SU-DHL-6 (cell line): ENCODE measurements at regions not wholly inside any gene's neighbourhood (a gene's known extent, or its start where the extent isn't known, plus 50 kb on each side); places are given as distances from the start of the nearest gene placed in this dataset.

Source experiments
- H2AFZ ChIP-seq: fragments of 200-600 bp; sonication (generic); 2 replicates; pipeline ENCODE4 v1.6.1; 2014; ENCODE audit warnings: low read depth, mild to moderate bottlenecking, moderate library complexity, mixed read lengths, antibody characterized with exemption, low read length; ENCODE audit not compliant: severe bottlenecking
- H3F3A ChIP-seq: fragments of 200-600 bp; shearing (Covaris generic); 2 replicates; pipeline ENCODE4 v1.6.0; 2016; ENCODE audit warnings: antibody characterized with exemption, mild to moderate bottlenecking; ENCODE audit not compliant: insufficient read depth
- H3K27ac ChIP-seq: fragments of 200-600 bp; sonication (generic); 2 replicates; pipeline ENCODE4 v1.5.1; 2016; ENCODE audit warnings: low read depth, mild to moderate bottlenecking, low read length, moderate library complexity, mixed read lengths
- H3K27me3 ChIP-seq: fragments of 200-600 bp; sonication (generic), shearing (Covaris generic); 2 replicates; pipeline ENCODE4 v1.6.0; 2014; ENCODE audit warnings: mild to moderate bottlenecking, low read length
- H3K36me3 ChIP-seq: fragments of 200-600 bp; sonication (generic); 2 replicates; pipeline ENCODE4 v1.6.1; 2014; ENCODE audit warnings: mild to moderate bottlenecking, low read length, mixed read lengths
- H3K4me2 ChIP-seq: fragments of 300-600, 200-600 bp; shearing (Covaris generic), sonication (generic); 2 replicates; pipeline ENCODE4 v1.6.0; 2014; ENCODE audit warnings: low read length, low read depth, mild to moderate bottlenecking; ENCODE audit not compliant: poor library complexity, severe bottlenecking
- H3K4me3 ChIP-seq: fragments of 200-600 bp; sonication (generic); 2 replicates; pipeline ENCODE4 v1.5.1; 2014; ENCODE audit warnings: antibody characterized with exemption, low read length, mild to moderate bottlenecking, mixed read lengths; ENCODE audit not compliant: insufficient read depth, poor library complexity, severe bottlenecking
- H3K79me2 ChIP-seq: fragments of 200-600 bp; sonication (generic); 2 replicates; pipeline ENCODE4 v1.6.1; 2014; ENCODE audit warnings: mild to moderate bottlenecking, low read length, moderate library complexity; ENCODE audit not compliant: insufficient read depth
- H3K9ac ChIP-seq: fragments of 200-600 bp; sonication (generic); 2 replicates; pipeline ENCODE4 v1.7.0; 2014; ENCODE audit warnings: mild to moderate bottlenecking, low read length
- H3K9me2 ChIP-seq: fragments of 200-600 bp; sonication (generic); replicated peaks from 2 replicates; pipeline ENCODE4 v1.6.1; 2014; ENCODE audit warnings: low read length; ENCODE audit not compliant: insufficient read depth
- H3K9me3 ChIP-seq: fragments of 200-600 bp; sonication (generic); 2 replicates; pipeline ENCODE4 v1.6.1; 2014; ENCODE audit warnings: low read length, mixed read lengths; ENCODE audit not compliant: insufficient read depth
- H4K20me1 ChIP-seq: fragments of 200-600 bp; sonication (generic); 2 replicates; pipeline ENCODE4 v1.6.1; 2014; ENCODE audit warnings: low read depth, mild to moderate bottlenecking, antibody characterized with exemption, low read length, moderate library complexity, mixed read lengths
- CTCF ChIP-seq: fragments of 200-600 bp; sonication (generic); IDR thresholded peaks from one replicate; pipeline ENCODE4 v1.5.1; 2017; ENCODE audit warnings: antibody characterized with exemption, mild to moderate bottlenecking, low read length, moderate library complexity; ENCODE audit not compliant: insufficient read depth, poor library complexity, severe bottlenecking
- EZH2phosphoT487 ChIP-seq: fragments of 200-600 bp; sonication (generic), shearing (Covaris generic); conservative IDR thresholded peaks from 2 replicates; pipeline ENCODE4 v1.6.1; 2018; ENCODE audit warnings: mild to moderate bottlenecking, antibody characterized with exemption, low read length, moderate library complexity, mixed read lengths

- Histone ChIP-seq H3K4me3 (no peak overlapping the region), H3K36me3 (no peaks in the 10 kb centered on the region), H2AFZ (no peak overlapping the region), H3K9ac (no peak overlapping the region), H3K9me3 (no peaks in the 10 kb centered on the region), H3K9me2 (no peaks in the 10 kb centered on the region), H3K4me2 (no peak overlapping the region), H3F3A (no peaks in the 10 kb centered on the region), H4K20me1 (no peaks in the 10 kb centered on the region), H3K27ac (no peak overlapping the region), H3K79me2 (no peaks in the 10 kb centered on the region), H3K27me3 (no peaks in the 10 kb centered on the region)
- TF ChIP-seq EZH2phosphoT487 (no peak), CTCF (no peak)
These were observed 219.0 kb downstream of the BMP7 start for GRCh38 chr20:57047281-57048026.

- no peaks in the 10 kb centered on the region for H3K79me2 ChIP-seq
- no peak overlapping the region for H3K9ac ChIP-seq
- peak; percentile 90 for TF ChIP-seq CTCF
- TF ChIP-seq EZH2phosphoT487, result no peak
- no peaks in the 10 kb centered on the region for H3K27me3 ChIP-seq
- H4K20me1 ChIP-seq, result no peaks in the 10 kb centered on the region
- H3K4me3 ChIP-seq, result no peak overlapping the region
- no peaks in the 10 kb centered on the region for H3F3A ChIP-seq
- no peaks in the 10 kb centered on the region for H3K9me3 ChIP-seq
- H3K4me2 ChIP-seq, result no peak overlapping the region
- H3K9me2 ChIP-seq, result no peaks in the 10 kb centered on the region
- no peaks in the 10 kb centered on the region for H3K36me3 ChIP-seq
- H3K27ac ChIP-seq, result no peak overlapping the region
- no peak overlapping the region for H2AFZ ChIP-seq
These were observed 218.2 kb downstream of the BMP7 start for GRCh38 chr20:57048027-57048869.

DNA sequence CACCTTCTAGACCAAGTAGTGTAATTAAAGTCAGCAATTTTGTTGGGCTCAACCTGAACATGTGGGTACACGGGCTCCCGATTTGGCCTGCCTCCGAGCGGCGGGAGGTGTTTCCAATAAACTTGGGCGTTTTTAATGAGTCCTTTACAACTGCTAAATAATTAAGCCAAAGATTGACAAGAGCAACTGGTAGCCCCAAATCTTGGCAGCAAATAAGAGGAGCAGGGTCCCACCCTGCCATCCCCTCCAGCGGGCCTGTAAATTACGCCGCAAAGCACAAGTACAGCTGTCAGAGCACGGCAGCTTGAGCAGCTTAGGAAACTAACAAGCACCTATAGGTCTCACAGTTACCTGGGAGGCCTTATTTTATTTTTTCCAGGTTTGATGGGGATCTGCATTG, 217.1 kb downstream of the BMP7 start:
- Histone ChIP-seq H3F3A (no peaks in the 10 kb centered on the region), H3K9me3 (no peaks in the 10 kb centered on the region), H3K79me2 (no peaks in the 10 kb centered on the region), H3K27ac (no peak overlapping the region), H4K20me1 (no peaks in the 10 kb centered on the region), H3K9me2 (no peaks in the 10 kb centered on the region), H3K4me2 (no peak overlapping the region), H3K27me3 (no peaks in the 10 kb centered on the region), H3K4me3 (no peak overlapping the region), H3K36me3 (no peaks in the 10 kb centered on the region), H3K9ac (no peak overlapping the region), H2AFZ (no peak overlapping the region)
- TF ChIP-seq CTCF (no peak), EZH2phosphoT487 (no peak)
